Liver (tissue), 8 donors: ENCODE measurements at regions not wholly inside any gene's neighbourhood (a gene's known extent, or its start where the extent isn't known, plus 50 kb on each side); places are given as distances from the start of the nearest gene placed in this dataset.

Experiments
- DNase-seq: peaks from one replicate; pipeline ENCODE4 v3.0.0-alpha.2; 2017; ENCODE audit warnings: low spot score
- H3K27ac ChIP-seq, 2 donors: one replicate each; pipeline ENCODE4 v1.7.0; 2013; ENCODE audit warnings: inconsistent platforms in 2 of 2, low read length in 2 of 2, control low read depth in 1 of 2, low read depth in 1 of 2, mild to moderate bottlenecking in 1 of 2
- H3K27me3 ChIP-seq, 4 donors: one replicate each; pipeline versions ENCODE4 v1.6.1 to v1.7.0; 2013; ENCODE audit warnings: low read length in 3 of 4, inconsistent platforms in 1 of 4, mild to moderate bottlenecking in 1 of 4, moderate library complexity in 1 of 4; ENCODE audit not compliant: control insufficient read depth in 4 of 4, insufficient read depth in 4 of 4
- H3K36me3 ChIP-seq, 4 donors: one replicate each; pipeline versions ENCODE4 v1.6.1 to v1.7.0; 2013; ENCODE audit warnings: low read length in 3 of 4, mild to moderate bottlenecking in 3 of 4, low read depth in 1 of 4, moderate library complexity in 1 of 4; ENCODE audit not compliant: control insufficient read depth in 4 of 4, insufficient read depth in 3 of 4
- H3K4me1 ChIP-seq, 4 donors: one replicate each; pipeline versions ENCODE4 v1.6.1 to v1.7.0; 2013; ENCODE audit warnings: low read length in 3 of 4, mild to moderate bottlenecking in 3 of 4, moderate library complexity in 1 of 4; ENCODE audit not compliant: control insufficient read depth in 4 of 4, insufficient read depth in 4 of 4
- H3K4me3 ChIP-seq, 3 donors: one replicate each; pipeline versions ENCODE4 v1.6.1 to v1.7.0; 2013; ENCODE audit warnings: low read length in 3 of 3, control low read depth in 1 of 3, low read depth in 1 of 3, mild to moderate bottlenecking in 1 of 3
- H3K9ac ChIP-seq, 2 donors: one replicate each; pipeline ENCODE4 v1.7.0; 2013; ENCODE audit warnings: low read length in 2 of 2, mild to moderate bottlenecking in 2 of 2, moderate library complexity in 2 of 2, control low read depth in 1 of 2, low read depth in 1 of 2
- H3K9me3 ChIP-seq, 4 donors: one replicate each; pipeline versions ENCODE4 v1.6.1 to v1.7.0; 2013; ENCODE audit warnings: low read length in 3 of 4; ENCODE audit not compliant: control insufficient read depth in 4 of 4
- EGR1 ChIP-seq, 2 donors: IDR thresholded peaks; 2 replicates each; pipeline ENCODE4 v1.6.1; 2016 to 2018; ENCODE audit warnings: antibody characterized with exemption in 2 of 2, low read depth in 2 of 2
- FOXA1 ChIP-seq: IDR thresholded peaks from 2 replicates; pipeline ENCODE4 v1.6.1; 2016; ENCODE audit warnings: antibody characterized with exemption
- FOXA2 ChIP-seq: IDR thresholded peaks from 2 replicates; pipeline ENCODE4 v1.6.1; 2016; ENCODE audit warnings: antibody characterized with exemption
- GABPA ChIP-seq, 2 donors: IDR thresholded peaks in 1 of 2; conservative IDR thresholded peaks in 1 of 2; 2 replicates each; pipeline ENCODE4 v1.6.1; 2016; ENCODE audit warnings: antibody characterized with exemption in 2 of 2, mild to moderate bottlenecking in 1 of 2, moderate library complexity in 1 of 2
- HNF4A ChIP-seq, 2 donors: conservative IDR thresholded peaks; 2 replicates each; pipeline ENCODE4 v1.6.1; 2016; ENCODE audit warnings: antibody characterized with exemption in 2 of 2, mild to moderate bottlenecking in 2 of 2
- HNF4G ChIP-seq: IDR thresholded peaks from 2 replicates; pipeline ENCODE4 v1.6.1; 2016; ENCODE audit warnings: antibody characterized with exemption
- JUND ChIP-seq, 2 donors: IDR thresholded peaks; 2 replicates each; pipeline ENCODE4 v1.6.1; 2016; ENCODE audit warnings: antibody characterized with exemption in 2 of 2
- NR2F2 ChIP-seq: IDR thresholded peaks from 2 replicates; pipeline ENCODE4 v1.6.1; 2016; ENCODE audit warnings: antibody characterized with exemption
- RAD21 ChIP-seq, 2 donors: IDR thresholded peaks; 2 replicates each; pipeline ENCODE4 v1.6.1; 2016; ENCODE audit warnings: antibody characterized with exemption in 2 of 2, mild to moderate bottlenecking in 2 of 2
- REST ChIP-seq: IDR thresholded peaks from 2 replicates; pipeline ENCODE4 v1.6.1; 2016; ENCODE audit warnings: antibody characterized with exemption, mild to moderate bottlenecking
- RXRA ChIP-seq, 2 donors: IDR thresholded peaks; 2 replicates each; pipeline ENCODE4 v1.6.1; 2017 to 2018; ENCODE audit warnings: antibody characterized with exemption in 2 of 2, mild to moderate bottlenecking in 1 of 2
- SP1 ChIP-seq: IDR thresholded peaks from 2 replicates; pipeline ENCODE4 v1.6.1; 2018; ENCODE audit warnings: antibody characterized with exemption, mild to moderate bottlenecking
- TAF1 ChIP-seq: conservative IDR thresholded peaks from 2 replicates; pipeline ENCODE4 v1.6.1; 2016; ENCODE audit warnings: antibody characterized with exemption, mild to moderate bottlenecking
- YY1 ChIP-seq: IDR thresholded peaks from 2 replicates; pipeline ENCODE4 v1.6.1; 2016; ENCODE audit warnings: antibody characterized with exemption, mild to moderate bottlenecking
- ZBTB33 ChIP-seq: IDR thresholded peaks from 2 replicates; pipeline ENCODE4 v1.6.1; 2016; ENCODE audit warnings: antibody characterized with exemption
- WGBS: extraction: QIAGEN DNeasy Blood & Tissue Kit; methylation state at CpG from one replicate; pipeline ENCODE4 v1.1.7; 2013; 5-methylcytosine and 5-hydroxymethylcytosine counted together
- TF ChIP-seq, protein P1 (sequence below): fragments of 150-350 bp; IDR thresholded peaks from 2 replicates; pipeline ENCODE4 v1.5.1; 2017; ENCODE audit warnings: improper control_type of control experiment, low read depth, low read length; ENCODE audit not compliant: missing input control
- TF ChIP-seq, protein P2 (sequence below): IDR thresholded peaks from 2 replicates; pipeline ENCODE4 v1.6.1; 2016; ENCODE audit warnings: antibody characterized with exemption
- TF ChIP-seq, protein P3 (sequence below): IDR thresholded peaks from 2 replicates; pipeline ENCODE4 v1.6.1; 2016; ENCODE audit warnings: antibody characterized with exemption
- donor health status: healthy.
- donor health status: healthy.
- donor health status: healthy.
- donor health status: healthy.
- donor health status: healthy.

GRCh38 chr19:29378543-29379080 lies 147.2 kb upstream of the VSTM2B start:
- peaks cover 0 to 8% (median 1%) of the 10 kb centered on the region in 4 donors for H3K27me3 ChIP-seq
- no peak for TF ChIP-seq ZBTB33
- TF ChIP-seq FOXA1, result no peak
- no peak for TF ChIP-seq RXRA (IDR thresholded peaks at IDR 0.05)
- TF ChIP-seq GABPA (IDR thresholded peaks at IDR 0.05 in 1 of 2, conservative IDR thresholded peaks at IDR 0.05 in 1 of 2), result no peak
- no peak for TF ChIP-seq RAD21 (IDR thresholded peaks at IDR 0.05)
- TF ChIP-seq NR2F2, result no peak
- TF ChIP-seq SP1, result no peak
- TF ChIP-seq REST, result no peak
- TF ChIP-seq EGR1 (IDR thresholded peaks at IDR 0.05; ENCODE audit: low read depth in 2 of 2), result no peak
- no peak for TF ChIP-seq HNF4A (conservative IDR thresholded peaks at IDR 0.05)
- TF ChIP-seq JUND (IDR thresholded peaks at IDR 0.05), result no peak
- TF ChIP-seq HNF4G, result no peak
- TF ChIP-seq FOXA2, result no peak
- TF ChIP-seq TAF1, result no peak
- TF ChIP-seq, protein P1, sequence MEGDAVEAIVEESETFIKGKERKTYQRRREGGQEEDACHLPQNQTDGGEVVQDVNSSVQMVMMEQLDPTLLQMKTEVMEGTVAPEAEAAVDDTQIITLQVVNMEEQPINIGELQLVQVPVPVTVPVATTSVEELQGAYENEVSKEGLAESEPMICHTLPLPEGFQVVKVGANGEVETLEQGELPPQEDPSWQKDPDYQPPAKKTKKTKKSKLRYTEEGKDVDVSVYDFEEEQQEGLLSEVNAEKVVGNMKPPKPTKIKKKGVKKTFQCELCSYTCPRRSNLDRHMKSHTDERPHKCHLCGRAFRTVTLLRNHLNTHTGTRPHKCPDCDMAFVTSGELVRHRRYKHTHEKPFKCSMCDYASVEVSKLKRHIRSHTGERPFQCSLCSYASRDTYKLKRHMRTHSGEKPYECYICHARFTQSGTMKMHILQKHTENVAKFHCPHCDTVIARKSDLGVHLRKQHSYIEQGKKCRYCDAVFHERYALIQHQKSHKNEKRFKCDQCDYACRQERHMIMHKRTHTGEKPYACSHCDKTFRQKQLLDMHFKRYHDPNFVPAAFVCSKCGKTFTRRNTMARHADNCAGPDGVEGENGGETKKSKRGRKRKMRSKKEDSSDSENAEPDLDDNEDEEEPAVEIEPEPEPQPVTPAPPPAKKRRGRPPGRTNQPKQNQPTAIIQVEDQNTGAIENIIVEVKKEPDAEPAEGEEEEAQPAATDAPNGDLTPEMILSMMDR, result no peak
- no peak for TF ChIP-seq YY1
- TF ChIP-seq, protein P2, sequence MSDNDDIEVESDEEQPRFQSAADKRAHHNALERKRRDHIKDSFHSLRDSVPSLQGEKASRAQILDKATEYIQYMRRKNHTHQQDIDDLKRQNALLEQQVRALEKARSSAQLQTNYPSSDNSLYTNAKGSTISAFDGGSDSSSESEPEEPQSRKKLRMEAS, result no peak
- TF ChIP-seq, protein P3, sequence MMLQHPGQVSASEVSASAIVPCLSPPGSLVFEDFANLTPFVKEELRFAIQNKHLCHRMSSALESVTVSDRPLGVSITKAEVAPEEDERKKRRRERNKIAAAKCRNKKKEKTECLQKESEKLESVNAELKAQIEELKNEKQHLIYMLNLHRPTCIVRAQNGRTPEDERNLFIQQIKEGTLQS, result no peak
- H3K27ac ChIP-seq, result no peak overlapping the region
- H3K9ac ChIP-seq, result no peak overlapping the region
- no peak overlapping the region for H3K4me3 ChIP-seq
- no peaks in the 10 kb centered on the region for H3K36me3 ChIP-seq
- DNase-seq, result no peak
- 59% methylated on average over 5 of the region's 5 CpGs for whole genome bisulfite sequencing
- no peaks in the 10 kb centered on the region for H3K9me3 ChIP-seq
- no peaks in the 10 kb centered on the region for H3K4me1 ChIP-seq
